ENCODE measurements at regions not wholly inside any gene's neighbourhood (a gene's known extent, or its start where the extent isn't known, plus 50 kb on each side); places are given as distances from the start of the nearest gene placed in this dataset.

- TF ChIP-seq, protein P1, sequence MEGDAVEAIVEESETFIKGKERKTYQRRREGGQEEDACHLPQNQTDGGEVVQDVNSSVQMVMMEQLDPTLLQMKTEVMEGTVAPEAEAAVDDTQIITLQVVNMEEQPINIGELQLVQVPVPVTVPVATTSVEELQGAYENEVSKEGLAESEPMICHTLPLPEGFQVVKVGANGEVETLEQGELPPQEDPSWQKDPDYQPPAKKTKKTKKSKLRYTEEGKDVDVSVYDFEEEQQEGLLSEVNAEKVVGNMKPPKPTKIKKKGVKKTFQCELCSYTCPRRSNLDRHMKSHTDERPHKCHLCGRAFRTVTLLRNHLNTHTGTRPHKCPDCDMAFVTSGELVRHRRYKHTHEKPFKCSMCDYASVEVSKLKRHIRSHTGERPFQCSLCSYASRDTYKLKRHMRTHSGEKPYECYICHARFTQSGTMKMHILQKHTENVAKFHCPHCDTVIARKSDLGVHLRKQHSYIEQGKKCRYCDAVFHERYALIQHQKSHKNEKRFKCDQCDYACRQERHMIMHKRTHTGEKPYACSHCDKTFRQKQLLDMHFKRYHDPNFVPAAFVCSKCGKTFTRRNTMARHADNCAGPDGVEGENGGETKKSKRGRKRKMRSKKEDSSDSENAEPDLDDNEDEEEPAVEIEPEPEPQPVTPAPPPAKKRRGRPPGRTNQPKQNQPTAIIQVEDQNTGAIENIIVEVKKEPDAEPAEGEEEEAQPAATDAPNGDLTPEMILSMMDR (conservative IDR thresholded peaks at IDR 0.05) = no peak
- TF ChIP-seq EZH2 (IDR thresholded peaks at IDR 0.05; ENCODE audit: low read depth) = no peak
Observed at GRCh38 chr3:13191016-13191415, 117.8 kb upstream of the IQSEC1 start.
